RWPE1 (cell line): ENCODE measurements at regions not wholly inside any gene's neighbourhood (a gene's known extent, or its start where the extent isn't known, plus 50 kb on each side); places are given as distances from the start of the nearest gene placed in this dataset.

Experiments
- CTCF ChIA-PET: fragments of 350-600 bp; sonication (Branson Sonifier 250); formaldehyde crosslinking; extraction: SDS; loops from one replicate; lab custom pipeline; 2021; lab: Yijun Ruan, JAX
- POLR2A ChIA-PET: fragments of 400-600 bp; formaldehyde crosslinking; extraction: SDS; loops from one replicate; lab custom pipeline; 2020; ENCODE audit warnings: antibody characterized with exemption; ENCODE audit not compliant: low non-redundant PET; lab: Yijun Ruan, JAX
- DNase-seq: peaks from one replicate; pipeline ENCODE4 v3.0.0; 2012; ENCODE audit warnings: low spot score
- H3K27ac ChIP-seq: fragments of 450-650 bp; 2 replicates; pipeline ENCODE4 v1.5.1; 2017
- CTCF ChIP-seq: fragments of 450-650 bp; conservative IDR thresholded peaks from 2 replicates; pipeline ENCODE4 v1.5.1; 2017; ENCODE audit warnings: low read depth, mild to moderate bottlenecking

- H3K27ac ChIP-seq: peak overlapping the region; percentile 83
- TF ChIP-seq CTCF: 0 out of 2 replicates have a peak, but pooled peaks have one; percentile 23
- ChIA-PET POLR2A (no interaction called here), CTCF (no interaction called here)
- peak; percentile 50 for DNase-seq
Observed at GRCh38 chrX:40471965-40472648, 108.7 kb upstream of the ATP6AP2 start.

- ChIA-PET CTCF (interaction anchor here (0.5 kb wide), 1 partner anchor 316 kb away, joined by 3 read pairs; no protein-coding TSS in a partner anchor), POLR2A (no interaction called here)
- peak overlapping the region; percentile 83 for H3K27ac ChIP-seq
- no peak for TF ChIP-seq CTCF
- DNase-seq: peak; percentile 13
Observed at GRCh38 chrX:40470830-40471429, 109.8 kb upstream of the ATP6AP2 start.

- CTCF ChIA-PET: interaction anchor here (1.1 kb wide), 1 partner anchor 655 kb away, joined by 4 read pairs; no protein-coding TSS in a partner anchor
- TF ChIP-seq CTCF: no peak
- H3K27ac ChIP-seq: no peak overlapping the region
- DNase-seq: no peak
- POLR2A ChIA-PET: no interaction called here
Observed at GRCh38 chrX:40469316-40469715, 111.5 kb upstream of the ATP6AP2 start.

- POLR2A ChIA-PET: no interaction called here
- no peak for DNase-seq
- H3K27ac ChIP-seq: no peak overlapping the region
- peak; percentile 22; the same call in 1 of the 2 replicates for TF ChIP-seq CTCF
- CTCF ChIA-PET: interaction anchor here (0.6 to 1.1 kb wide), 2 partner anchors 291 to 654 kb away, joined by 4 read pairs; no protein-coding TSS in a partner anchor
Observed at GRCh38 chrX:40468033-40468846, 112.5 kb upstream of the ATP6AP2 start.

- no peak for TF ChIP-seq CTCF
- no peak overlapping the region for H3K27ac ChIP-seq
- CTCF ChIA-PET: no interaction called here
- POLR2A ChIA-PET: no interaction called here
- DNase-seq: no peak
Observed at GRCh38 chrX:40467454-40467853, 113.3 kb upstream of the ATP6AP2 start.
